HG03432 (cell line): ENCODE measurements at regions not wholly inside any gene's neighbourhood (a gene's known extent, or its start where the extent isn't known, plus 50 kb on each side); places are given as distances from the start of the nearest gene placed in this dataset.
A peak's percentile ranks its signal among the peaks of the same experiment; 100 is the strongest.
"Not testable (repeated sequence)": the region's sequence is repeated elsewhere in the genome, so short reads cannot be mapped to it uniquely, and the experiment has no call there.

Source experiments
- ATAC-seq: cut with Tn5 transposase; IDR thresholded peaks from one replicate; pipeline ENCODE4 v1.9.1; 2021; ENCODE audit warnings: mild to moderate bottlenecking, moderate library complexity; ENCODE audit not compliant: unreplicated experiment

- no peak for ATAC-seq
These were observed 835.3 kb upstream of the EPHA7 start for GRCh38 chr6:94254689-94255088.

- no peak for ATAC-seq
These were observed 832.5 kb upstream of the EPHA7 start for GRCh38 chr6:94251878-94252277.

GRCh38 chr6:94245395-94245794, 826.0 kb upstream of the EPHA7 start:
- no peak for ATAC-seq

DNA sequence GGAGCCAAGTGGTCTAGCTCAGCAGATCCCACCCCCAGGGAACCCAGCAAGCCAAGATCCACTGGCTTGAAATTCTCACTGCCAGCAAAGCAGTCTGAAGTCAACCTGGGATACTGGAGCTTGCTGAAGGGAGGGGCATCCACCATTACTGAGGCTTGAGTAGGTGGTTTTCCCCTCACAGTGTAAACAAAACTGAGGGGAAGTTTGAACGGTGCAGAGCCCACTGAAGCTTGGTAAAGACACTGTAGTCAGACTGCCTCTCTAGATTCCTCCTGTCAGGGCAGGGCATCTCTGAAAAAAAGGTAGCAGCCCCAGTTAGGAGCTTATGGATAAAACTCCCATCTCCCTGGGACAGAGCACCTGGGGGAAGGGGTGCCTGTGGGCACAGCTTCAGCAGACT, 819.5 kb upstream of the EPHA7 start:
- peak; percentile 66 for ATAC-seq

DNA sequence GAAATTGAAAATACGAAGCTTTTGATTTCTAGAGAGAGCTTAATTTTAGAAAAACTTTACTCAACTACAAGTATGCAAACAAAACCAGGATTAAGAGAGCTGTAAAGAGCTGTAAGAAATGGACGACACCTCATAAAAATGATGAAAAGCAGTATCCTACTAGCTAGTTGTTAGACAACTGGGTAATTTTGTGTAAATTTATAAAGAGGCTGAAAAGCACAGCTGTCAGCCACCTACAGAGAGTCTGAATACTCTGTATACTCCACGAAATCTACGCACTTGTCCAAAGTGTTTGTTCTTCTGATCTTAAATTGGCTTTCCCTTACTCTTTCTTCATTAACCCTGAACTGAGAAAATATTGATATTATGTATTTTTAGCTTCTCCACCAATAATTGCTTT, 808.4 kb upstream of the EPHA7 start:
- no peak for ATAC-seq

DNA sequence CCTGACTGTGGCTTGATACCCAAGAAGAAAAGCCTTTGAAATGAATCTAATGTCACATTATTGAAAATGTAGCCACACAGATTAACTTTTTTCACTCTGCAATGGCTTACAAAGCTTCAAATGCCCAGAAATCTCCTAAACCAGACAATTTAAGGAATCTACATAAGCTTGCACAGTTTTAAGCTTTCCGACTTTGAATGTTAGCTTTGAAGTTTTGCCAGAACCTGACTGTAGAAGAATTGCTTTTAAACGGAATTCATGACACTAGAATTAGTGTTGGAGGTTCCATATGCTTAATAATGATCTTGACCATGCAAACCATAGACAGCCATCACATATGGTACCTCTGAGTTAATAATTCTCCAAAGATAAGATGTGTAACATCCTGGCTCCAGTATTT, 798.5 kb upstream of the EPHA7 start:
- ATAC-seq = no peak

DNA sequence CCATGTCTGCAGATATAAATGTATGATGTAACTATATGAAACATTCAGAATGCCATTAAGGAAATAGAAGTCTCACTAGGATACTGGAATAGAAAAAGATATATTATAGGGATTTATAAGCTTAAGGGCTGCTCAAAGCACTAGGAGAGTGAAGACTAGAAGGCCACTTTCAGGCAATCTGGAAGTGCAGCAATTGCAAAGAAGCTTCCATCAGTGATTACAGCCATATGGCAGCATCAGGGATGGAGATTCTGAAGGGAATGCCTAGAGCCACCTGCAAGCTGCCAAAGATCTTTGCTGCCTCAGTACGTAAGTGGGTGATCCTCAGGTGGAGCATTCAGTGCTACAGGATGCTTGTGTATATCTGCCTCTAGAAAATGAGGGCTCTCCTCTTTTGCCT, 796.2 kb upstream of the EPHA7 start:
- no peak for ATAC-seq

DNA sequence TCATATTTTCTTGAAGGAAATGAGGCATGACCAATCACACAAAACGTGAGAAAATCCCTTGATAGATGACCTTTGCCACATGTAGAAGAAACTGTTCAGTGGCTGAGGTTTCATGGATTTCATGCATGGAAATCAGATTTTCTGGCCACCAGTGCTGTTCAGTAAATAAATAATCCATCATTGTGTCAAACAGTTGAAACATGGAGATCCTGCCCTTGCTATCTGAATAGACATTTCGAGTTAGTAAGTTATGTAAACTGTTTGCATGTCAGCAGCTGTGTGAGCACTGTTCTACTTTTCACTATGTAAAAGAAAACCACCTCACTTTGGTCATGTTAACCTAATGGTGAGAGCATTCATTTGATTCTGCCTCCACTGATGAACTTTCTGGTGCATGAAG, 793.9 kb upstream of the EPHA7 start:
- no peak for ATAC-seq

DNA sequence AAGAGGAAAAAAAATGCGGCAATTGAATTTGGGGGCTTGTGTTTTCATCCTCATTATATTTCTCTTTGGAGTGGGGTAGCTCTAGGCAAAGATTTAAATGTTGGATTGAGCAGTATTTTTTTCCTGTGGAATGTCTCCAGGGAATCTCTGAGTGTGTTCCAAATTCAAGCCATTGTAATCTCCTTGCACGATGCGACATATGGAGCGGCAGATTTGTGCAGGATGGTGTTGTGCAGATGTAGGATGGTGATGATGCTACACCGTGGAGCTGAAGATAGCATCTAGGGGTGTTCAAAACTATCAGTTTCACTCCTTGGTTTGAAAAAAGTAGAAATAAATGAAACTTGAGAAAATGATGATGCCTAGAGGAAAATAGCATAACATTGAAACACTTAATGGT, 777.5 kb upstream of the EPHA7 start:
- no peak for ATAC-seq

- no peak for ATAC-seq
These were observed 770.7 kb upstream of the EPHA7 start for GRCh38 chr6:94190030-94190429.

DNA sequence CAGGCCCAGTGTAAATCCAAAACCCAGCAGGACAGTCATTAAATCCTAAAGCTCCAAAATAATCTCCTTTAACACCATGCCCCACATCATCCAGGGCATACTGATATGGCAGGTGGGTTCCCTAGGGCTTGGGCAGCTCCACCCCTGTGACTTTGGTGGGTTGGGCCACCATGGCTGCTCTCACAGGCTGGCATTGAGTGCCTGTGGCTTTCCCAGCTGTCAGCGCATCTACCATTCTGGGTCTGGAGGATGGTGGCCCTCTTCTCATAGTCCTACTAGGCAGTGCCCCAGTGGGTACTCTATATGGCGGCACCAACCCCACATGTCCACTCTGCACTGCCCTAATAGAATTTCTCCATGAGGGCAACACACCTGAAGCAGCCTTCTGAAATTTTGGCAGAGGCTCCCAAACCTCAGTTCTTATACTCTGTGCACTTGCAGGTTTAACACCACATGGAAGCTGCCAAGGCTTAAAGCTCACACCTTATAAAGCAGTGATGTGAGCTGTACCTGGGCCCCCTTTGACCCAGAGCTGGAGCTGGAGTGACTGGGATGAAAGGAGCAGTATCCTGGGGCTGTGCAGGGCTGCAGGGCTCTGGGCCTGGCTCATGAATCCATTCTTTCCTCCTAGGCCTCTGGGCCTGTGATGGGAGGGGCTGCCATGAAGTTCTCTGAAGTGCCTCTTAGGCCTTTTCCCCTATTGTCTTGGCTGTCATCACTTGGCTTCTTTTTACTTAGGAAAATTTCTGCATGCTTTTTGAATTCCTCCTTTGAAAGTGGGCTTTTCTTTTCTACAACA, 765.5 kb upstream of the EPHA7 start:
- no peak for ATAC-seq

- ATAC-seq = no peak
These were observed 758.1 kb upstream of the EPHA7 start for GRCh38 chr6:94177429-94177828.

GRCh38 chr6:94175465-94175864, 756.1 kb upstream of the EPHA7 start:
- ATAC-seq = no peak

GRCh38 chr6:94163877-94164276, 744.5 kb upstream of the EPHA7 start:
- ATAC-seq = no peak

DNA sequence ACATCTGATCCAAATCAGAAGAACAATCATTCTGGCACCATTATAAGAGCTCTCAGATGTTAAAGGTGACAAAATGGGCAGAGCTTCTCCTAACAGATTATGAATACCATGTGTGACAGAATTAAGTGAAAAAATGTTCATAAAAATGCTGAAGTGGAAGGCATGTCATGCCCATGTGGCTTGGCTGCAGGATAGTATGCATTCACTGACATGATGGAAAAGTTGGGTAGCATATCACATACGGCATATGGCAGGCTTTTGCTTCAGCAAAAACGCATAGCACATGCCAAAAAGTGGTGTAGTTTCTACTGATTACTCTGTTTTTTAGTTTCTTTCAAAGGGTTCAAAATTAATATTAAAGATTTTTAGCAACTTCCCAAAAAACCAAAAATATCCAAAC, 731.5 kb upstream of the EPHA7 start:
- no peak for ATAC-seq

DNA sequence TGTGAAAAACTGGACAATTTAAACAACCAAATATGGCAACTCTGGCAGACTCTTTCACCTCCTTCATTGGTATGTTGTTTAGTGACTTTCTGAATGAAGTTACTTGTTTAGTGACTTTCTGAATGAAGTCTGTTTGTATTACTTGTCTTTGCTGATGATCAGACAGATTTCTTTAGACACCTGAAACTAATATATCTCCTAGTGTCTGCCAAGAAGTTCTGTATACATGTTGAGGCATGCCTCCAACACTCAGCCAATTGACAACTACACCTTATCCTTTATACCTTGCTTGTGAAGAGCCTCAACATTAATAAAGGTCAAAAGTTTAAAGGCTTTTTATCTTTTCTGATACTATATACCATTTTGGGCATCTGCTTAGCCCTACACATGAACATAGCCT, 725.4 kb upstream of the EPHA7 start:
- ATAC-seq = peak; percentile 49

DNA sequence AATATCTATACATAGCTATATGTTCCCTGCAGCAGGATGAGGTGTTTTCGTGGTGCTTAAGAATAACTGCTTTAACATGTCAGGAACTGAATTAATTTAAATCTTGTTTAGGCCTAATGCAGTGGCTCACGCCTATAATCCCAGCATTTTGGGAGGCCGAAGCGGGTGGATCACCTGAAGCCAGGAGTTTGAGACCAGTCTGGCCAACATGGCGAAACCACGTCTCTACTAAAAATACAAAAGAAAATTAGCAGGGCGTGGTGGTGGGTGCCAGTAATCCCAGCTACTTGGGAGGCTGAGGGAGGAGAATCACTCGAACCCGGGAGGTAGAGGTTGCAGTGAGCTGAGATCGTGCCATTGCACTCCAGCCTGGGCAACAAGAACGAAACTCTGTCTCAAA, 717.8 kb upstream of the EPHA7 start:
- ATAC-seq = not testable (repeated sequence)

DNA sequence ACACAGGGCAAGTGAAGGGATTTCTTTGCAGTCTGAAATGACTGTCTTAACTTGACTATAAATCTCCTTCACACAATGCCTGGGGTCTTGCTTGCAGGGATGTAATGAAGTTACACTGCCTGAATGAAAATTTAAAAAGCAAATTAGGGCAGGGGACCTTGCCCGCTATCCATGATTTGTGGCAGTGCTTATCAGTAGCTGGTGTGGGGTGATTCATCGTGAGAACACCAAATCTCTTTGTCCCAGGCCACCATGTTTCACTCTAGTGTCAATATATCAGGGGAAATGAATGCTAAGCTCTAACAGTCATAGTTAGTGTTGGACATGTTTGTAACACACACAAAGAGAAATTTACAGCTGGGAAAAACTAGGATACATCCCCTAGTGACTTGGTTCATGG, 713.7 kb upstream of the EPHA7 start:
- ATAC-seq = no peak

DNA sequence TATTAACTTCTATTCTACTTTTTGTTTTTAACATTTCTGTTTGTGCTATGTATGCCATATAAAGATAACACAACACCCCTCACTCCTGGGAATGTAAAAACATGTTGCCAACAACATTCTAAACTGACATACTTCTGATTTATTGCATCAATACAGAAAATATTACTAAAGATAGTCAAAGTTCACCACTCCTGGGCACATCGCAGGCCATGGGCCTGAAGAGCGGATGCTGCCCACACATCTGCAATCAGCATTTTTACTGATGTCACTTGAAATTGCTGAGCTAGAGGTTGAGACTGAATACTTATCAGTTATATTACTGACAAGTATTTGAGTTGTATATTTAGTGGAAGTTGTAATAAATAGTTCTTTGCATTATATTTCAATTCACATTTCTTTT, 711.9 kb upstream of the EPHA7 start:
- no peak for ATAC-seq

GRCh38 chr6:94130478-94130877, 711.1 kb upstream of the EPHA7 start:
- ATAC-seq = no peak

- no peak for ATAC-seq
These were observed 710.6 kb upstream of the EPHA7 start for GRCh38 chr6:94129926-94130325.

- peak; percentile 75 for ATAC-seq
These were observed 708.4 kb upstream of the EPHA7 start for GRCh38 chr6:94127716-94128115.

- no peak for ATAC-seq
These were observed 705.0 kb upstream of the EPHA7 start for GRCh38 chr6:94124333-94124732.
